ENCODE measurements at regions not wholly inside any gene's neighbourhood (a gene's known extent, or its start where the extent isn't known, plus 50 kb on each side); places are given as distances from the start of the nearest gene placed in this dataset.
"Not testable (repeated sequence)": the region's sequence is repeated elsewhere in the genome, so short reads cannot be mapped to it uniquely, and the experiment has no call there.

DNA sequence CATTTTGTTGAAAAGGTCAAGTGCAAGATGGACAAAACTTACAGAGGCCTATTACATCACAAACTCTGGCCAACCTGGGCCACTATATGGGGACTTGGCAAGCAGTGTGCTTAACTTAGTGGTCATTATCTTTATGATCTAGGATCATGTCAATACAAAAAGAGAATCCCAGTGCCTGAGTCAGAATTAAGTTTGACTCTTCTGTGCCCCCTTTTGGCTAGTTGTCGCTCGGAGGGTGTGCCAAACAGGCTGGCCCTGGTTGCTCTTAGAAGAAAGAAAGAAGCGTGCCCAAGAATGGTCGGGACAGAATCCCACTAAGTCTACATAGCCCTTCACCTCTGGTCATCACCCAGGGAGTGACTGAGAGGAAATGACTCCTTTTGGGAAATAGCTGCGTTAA is 100.1 kb downstream of the EIF4E start:
- in situ Hi-C loops (cut with HindIII; ENCODE audit: low pct_unique_long_range_greater_than_20kb, low sequenced_read_pairs) = no loop called here
- no peak for DNase-seq (ENCODE audit: low read depth)

DNA sequence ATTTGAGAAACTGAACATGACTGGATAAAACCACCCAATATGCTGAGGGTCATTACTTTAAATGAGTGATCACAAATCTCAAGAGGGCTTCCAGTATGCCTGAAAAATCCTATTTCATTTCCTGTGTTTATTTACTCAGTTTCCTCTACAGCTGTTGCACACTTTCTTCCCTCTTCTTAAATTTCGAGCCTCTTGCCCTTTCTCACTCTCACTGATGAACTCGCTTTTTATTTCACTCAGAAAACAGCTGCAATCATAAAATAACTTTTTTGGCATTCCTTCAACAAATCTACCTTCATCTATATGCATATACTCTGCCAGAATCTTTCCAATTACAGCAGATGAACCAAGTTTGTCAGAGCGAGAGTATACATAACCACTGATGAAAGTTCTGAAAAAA is 101.3 kb downstream of the EIF4E start:
- in situ Hi-C loops (cut with HindIII; ENCODE audit: low pct_unique_long_range_greater_than_20kb, low sequenced_read_pairs) = no loop called here
- no peak for DNase-seq (ENCODE audit: low read depth)

DNA sequence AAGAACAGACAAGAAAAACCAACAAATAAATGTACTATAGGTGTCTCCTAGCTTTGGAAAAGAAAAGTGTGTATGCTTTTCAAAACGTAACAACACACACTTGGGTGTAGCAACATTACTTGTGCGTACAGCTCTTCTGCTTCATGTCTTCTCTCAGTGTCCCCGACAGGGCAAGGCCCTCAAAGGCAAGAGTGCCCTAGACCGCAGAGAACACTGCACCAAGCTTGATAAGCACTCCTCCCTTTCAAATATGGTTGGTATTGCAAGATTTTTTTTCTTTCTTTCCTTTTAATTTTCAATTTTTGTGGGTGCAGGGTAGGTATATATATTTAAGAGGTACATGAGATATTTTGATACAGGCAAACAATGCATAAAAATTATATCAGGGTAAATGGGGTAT is 106.8 kb downstream of the EIF4E start:
- in situ Hi-C loops (cut with HindIII; ENCODE audit: low pct_unique_long_range_greater_than_20kb, low sequenced_read_pairs) = no loop called here
- no peak for DNase-seq (ENCODE audit: low read depth)

DNA sequence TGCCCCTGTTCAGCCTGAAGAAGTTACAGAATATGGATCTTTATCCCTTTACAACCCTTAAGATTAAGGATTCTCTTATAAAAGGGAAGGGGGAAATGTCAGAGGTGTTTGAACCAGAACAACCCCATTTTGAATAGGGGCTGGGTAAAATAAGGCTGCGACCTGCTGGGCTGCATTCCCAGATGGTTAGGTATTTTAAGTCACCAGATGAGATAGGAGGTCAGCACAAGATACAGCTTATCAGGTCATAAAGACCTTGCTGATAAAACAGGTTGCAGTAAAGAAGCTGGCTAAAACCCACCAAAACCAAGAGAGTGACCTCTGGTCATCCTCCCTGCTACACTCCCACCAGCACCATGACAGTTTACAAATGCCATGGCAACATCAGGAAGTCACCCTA is 110.8 kb downstream of the EIF4E start:
- in situ Hi-C loops (cut with HindIII; ENCODE audit: low pct_unique_long_range_greater_than_20kb, low sequenced_read_pairs); DNase-seq (ENCODE audit: low read depth): not testable (repeated sequence)

DNA sequence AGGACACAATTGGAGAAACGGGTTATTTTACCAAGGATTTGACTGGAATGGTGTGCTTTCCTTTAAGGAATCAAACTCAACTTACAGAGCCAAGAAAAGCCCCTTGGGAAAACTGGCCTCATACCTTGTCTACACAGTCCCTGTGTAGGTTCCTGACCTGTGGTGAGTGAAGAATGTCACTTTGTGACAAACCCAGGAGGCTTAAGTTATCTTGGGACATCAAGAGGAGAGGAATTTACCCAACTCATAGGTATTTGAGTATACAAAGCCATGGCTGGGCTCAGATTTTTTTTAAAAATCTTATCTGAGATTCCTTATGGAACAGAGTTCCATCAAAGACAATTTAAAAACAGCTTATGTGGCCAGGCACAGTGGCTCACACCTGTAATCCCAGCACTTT is 112.1 kb downstream of the EIF4E start:
- in situ Hi-C loops (cut with HindIII; ENCODE audit: low pct_unique_long_range_greater_than_20kb, low sequenced_read_pairs) = no loop called here
- DNase-seq (ENCODE audit: low read depth) = no peak

DNA sequence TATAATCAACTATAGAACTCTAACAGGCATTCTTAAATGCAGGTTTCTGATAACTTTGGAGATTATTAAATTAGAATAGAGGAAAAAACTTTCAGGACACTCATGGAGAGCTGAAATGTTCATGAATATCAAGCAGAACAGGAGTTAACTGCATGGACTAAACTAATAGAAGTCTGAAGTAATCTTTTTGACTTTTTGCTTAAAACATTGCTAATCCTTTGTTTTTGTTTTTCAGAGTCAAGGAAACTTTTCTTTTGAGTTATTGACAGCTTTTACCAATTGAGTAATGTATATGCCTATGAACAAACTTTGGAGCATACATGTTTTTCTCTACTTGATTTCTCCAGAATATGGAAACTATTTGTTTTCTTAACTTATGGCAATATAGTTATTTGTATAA is 112.5 kb downstream of the EIF4E start:
- in situ Hi-C loops (cut with HindIII; ENCODE audit: low pct_unique_long_range_greater_than_20kb, low sequenced_read_pairs) = no loop called here
- no peak for DNase-seq (ENCODE audit: low read depth)

DNA sequence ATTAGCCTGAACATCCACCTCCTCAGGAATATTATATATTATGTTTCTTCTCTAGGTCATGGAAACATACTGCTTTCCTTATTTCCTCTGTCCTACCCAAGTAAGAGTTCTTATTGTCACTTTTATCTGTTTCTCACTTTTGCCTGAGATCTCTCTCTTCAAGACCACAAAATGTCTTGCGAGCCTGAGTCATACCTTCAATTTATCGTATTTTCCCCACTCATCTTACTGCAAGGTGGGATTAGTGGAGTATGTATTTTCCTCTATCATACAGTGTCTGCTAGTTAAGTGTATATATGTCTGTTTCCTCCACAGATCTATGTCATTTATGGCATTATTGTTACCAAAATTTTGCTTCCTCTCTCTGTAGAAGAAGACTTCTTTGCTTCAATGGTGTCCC is 124.5 kb downstream of the EIF4E start:
- no peak for DNase-seq (ENCODE audit: low read depth)
- in situ Hi-C loops (cut with HindIII; ENCODE audit: low pct_unique_long_range_greater_than_20kb, low sequenced_read_pairs) = no loop called here

DNA sequence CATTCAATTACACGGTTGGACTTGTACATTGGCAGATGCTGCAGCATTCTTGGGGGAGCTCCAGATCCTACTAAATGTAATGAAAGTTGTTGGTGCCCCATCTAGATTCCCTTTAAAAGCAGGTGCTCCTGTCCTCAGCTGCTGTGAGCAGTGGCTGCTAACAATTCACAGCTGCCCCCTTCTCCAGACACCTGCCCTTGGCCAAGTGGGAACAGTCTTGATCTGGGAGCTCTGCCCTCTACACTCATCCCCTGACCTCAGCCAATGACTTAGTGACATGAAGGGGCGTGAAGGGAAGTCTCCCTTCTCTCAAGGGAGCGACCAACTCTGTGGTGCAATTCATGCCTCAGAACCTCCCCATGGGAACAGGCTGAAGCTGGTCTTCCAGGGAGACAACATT is 125.7 kb downstream of the EIF4E start:
- no peak for DNase-seq (ENCODE audit: low read depth)
- in situ Hi-C loops (cut with HindIII; ENCODE audit: low pct_unique_long_range_greater_than_20kb, low sequenced_read_pairs) = no loop called here

DNA sequence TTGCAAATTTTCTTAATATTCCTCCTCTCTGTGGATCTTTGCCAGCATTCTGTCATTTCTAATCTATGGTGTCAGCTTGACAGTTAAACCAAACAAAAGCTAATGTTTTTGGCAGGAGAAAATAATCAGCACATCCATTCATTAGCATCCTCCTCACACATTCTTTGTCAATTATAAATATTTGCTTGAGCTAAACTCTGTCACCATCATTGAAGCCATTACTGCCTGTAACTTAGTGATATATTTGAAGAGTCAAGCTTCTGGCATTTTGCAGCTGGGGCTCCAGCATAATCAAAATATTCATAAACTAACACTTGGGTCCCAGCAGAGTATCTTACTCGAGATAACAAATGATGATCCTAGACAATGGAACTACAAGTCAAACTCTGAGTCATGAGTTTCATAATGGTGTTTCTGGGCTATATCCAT is 126.1 kb downstream of the EIF4E start:
- in situ Hi-C loops (cut with HindIII; ENCODE audit: low pct_unique_long_range_greater_than_20kb, low sequenced_read_pairs) = no loop called here
- DNase-seq (ENCODE audit: low read depth) = no peak

DNA sequence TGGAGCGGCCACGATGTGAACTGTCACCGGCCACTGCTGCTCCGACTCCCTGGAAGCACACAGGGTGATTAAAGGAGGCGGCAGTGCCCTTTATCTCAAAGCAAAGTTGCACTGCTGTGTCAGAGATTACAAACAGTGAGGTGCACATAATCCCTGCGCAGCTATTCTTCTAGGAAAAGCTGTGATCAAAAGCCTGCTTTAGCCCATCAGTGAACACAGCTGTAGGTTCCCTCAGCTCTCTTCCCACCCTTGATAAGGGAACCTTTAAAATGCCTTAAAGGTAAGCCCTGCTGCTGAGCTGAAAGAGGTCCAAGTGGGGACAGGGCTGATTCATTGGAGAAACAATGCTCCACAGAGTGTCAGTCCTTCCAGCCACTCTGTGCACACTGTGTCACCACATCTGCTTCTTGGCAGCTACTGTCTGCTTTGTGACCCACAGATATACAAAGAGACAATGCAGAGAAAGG is 127.6 kb downstream of the EIF4E start:
- DNase-seq (ENCODE audit: low read depth) = no peak
- in situ Hi-C loops (cut with HindIII; ENCODE audit: low pct_unique_long_range_greater_than_20kb, low sequenced_read_pairs) = no loop called here

DNA sequence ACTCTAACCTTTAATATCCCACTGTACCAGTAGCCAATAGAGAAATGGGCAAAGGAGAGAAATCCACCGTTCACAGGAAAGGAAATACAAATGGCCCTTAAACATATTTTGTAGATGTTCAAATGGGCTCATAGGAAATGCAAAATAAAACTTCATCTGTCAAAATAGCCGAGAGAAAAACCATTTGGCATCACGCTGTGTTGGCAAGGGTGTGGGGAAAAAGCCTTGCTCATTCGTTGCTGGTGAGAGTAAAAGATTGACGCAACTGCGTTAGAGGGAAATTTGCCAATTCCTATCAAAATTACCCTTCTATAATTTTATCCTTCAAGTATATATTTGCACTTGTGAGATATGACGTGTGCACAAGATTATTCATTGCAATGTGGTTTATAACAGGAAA is 131.9 kb downstream of the EIF4E start:
- in situ Hi-C loops (cut with HindIII; ENCODE audit: low pct_unique_long_range_greater_than_20kb, low sequenced_read_pairs) = no loop called here
- no peak for DNase-seq (ENCODE audit: low read depth)

DNA sequence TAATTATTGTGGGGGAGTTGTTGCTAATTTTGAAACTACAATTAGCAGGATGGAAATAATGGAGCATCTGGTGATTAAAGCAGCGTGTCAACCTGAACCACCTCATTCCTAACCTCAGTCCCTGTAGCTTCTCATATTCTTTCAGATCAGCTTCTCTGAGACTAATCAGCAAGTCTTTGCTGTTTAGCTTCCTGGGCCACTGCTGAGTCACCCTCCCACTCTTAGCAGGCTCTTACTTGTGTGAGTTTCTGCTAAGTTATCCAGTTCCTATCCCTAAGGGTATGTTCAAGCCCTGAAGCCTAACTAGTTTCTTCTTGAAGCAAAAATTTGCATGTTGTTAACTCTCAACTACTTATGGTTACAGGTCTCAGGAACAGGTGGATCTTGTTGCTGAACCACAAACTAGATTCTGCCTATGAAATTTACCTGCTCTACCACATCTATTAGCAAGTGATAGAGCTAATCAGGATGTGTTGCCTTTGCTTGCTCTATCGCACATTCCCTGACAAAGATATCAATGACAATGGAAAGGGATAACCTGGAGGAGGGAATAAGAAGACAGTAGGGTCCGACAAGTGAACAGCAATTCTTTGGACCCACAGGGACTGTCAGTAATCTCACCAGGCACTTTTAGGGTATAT is 134.2 kb downstream of the EIF4E start:
- in situ Hi-C loops (cut with HindIII; ENCODE audit: low pct_unique_long_range_greater_than_20kb, low sequenced_read_pairs) = no loop called here
- DNase-seq (ENCODE audit: low read depth) = no peak

DNA sequence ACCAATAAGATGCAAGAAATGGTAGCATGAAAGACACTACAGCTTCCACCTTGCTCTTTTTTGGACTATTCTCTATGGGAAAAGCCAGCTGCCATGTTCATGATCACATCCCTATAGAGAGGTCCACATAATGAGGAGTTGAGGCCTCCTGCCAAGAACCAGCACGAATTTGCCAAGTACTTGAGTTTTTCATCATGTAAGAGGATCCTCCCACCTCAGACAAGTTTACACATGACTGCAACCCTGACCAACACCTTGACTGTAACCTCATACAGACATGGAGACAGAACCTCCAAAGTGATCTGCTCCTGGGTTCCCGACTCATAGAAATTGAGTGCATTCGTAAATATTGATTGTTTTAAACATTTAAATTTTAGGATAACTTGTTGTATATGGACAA is 135.2 kb upstream of the TSPAN5 start:
- in situ Hi-C loops (cut with HindIII; ENCODE audit: low pct_unique_long_range_greater_than_20kb, low sequenced_read_pairs) = no loop called here
- DNase-seq (ENCODE audit: low read depth) = no peak

DNA sequence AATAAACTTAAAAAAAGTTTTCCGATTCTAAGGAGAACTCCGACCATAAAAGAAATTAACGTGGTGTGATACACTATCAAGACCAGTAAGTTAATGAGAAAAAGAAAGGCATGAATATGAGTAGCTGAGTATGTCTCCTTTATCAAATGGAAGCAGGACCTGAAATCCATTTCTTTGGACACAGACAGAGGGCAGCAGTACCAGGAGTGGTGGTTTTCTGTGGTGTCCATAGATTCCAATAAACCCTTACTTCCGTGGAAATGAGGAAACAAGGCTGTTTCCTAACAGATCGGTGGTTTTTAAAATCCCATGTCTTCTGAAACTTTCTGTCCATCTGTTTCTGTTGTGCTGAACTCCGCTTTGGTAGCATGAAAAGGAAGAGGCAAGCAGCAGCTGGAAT is 128.5 kb upstream of the TSPAN5 start:
- no peak for DNase-seq (ENCODE audit: low read depth)
- in situ Hi-C loops (cut with HindIII; ENCODE audit: low pct_unique_long_range_greater_than_20kb, low sequenced_read_pairs) = no loop called here

DNA sequence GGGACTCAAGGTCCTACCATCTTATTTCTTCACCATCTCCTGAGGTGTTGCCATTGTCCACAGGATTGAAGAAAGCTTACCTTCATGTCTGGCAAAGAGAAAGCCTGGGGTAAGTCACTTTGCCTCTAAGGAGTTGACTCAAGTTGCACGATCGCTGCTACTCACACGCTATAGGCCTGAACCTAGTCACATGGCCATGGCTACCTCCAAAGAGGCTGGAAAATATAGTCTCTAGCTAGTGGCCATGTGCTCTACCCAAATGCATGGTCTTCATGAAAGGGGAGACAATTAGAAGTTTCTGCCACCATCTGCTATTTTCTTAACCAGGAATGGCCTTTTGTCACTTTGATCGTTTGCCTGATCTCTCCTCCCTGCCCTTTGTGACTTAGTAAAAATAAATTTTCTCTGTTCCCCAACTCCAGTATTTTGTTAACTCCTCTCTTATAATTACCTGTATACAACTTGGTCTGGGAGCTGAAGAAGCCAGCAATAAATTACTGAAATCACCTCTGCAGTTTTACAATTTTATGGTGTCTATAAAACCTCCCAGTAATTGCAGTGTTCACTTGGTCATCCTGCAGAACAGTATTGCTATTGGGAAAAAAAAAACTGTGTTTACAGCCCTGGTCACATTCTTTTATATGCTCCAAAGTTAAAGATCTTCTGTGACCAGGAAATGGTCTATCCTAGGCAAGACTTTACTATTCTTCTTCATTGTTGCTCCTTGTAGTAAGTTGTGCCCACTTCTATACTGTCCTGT is 126.7 kb upstream of the TSPAN5 start:
- in situ Hi-C loops (cut with HindIII; ENCODE audit: low pct_unique_long_range_greater_than_20kb, low sequenced_read_pairs) = no loop called here
- DNase-seq (ENCODE audit: low read depth) = no peak

DNA sequence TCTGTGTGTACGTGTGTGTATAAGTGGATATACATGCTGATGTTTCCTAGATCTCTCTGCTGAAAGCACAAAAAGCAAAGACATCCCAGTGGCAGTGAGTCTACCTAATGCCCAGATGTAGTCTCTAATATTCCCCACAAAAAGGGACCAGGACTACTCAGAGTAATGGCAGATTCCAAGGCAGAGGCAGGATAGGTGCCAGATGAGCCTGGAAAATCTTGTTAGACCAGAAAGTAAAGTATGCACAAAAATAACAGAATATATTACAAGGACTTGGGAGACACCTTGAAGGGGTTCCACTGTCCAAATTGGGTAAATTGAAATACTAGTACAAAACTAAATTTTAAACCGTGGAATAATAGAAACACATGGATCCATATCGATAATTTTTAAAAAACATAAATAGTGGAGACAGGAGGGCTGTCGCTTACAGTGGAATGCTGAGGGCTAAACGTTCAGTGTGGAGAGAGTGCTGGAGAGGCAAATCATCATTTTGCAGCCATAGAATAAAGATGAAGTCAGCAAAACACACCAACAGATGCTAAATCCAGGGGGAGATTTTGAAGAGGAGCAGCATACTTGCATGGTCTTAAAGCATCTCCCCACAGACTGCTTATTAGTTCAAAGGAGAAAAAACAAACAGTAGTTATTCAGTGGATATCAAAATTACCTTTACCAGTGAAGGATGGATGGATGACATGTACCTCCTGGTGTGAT is 123.4 kb upstream of the TSPAN5 start:
- in situ Hi-C loops (cut with HindIII; ENCODE audit: low pct_unique_long_range_greater_than_20kb, low sequenced_read_pairs) = no loop called here
- no peak for DNase-seq (ENCODE audit: low read depth)

DNA sequence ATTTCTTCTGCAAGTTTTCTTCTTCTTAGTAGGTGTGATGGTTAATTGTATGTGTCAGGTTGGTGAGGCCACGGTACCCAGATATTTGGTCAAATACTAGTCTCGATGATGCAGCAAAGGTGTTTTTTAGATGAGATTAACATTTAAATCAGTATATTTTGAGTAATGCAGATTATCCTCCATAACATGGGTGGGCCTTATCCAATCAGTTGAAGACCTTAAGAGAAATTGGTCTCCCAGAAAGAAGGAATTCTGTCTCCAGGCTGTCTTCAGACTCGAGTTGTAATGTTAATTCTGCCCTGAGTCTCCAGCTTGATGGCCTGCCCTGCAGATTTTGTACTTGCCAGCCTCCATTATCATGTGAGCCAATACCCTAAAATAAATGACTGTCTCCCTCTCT is 122.5 kb upstream of the TSPAN5 start:
- in situ Hi-C loops (cut with HindIII; ENCODE audit: low pct_unique_long_range_greater_than_20kb, low sequenced_read_pairs) = no loop called here

DNA sequence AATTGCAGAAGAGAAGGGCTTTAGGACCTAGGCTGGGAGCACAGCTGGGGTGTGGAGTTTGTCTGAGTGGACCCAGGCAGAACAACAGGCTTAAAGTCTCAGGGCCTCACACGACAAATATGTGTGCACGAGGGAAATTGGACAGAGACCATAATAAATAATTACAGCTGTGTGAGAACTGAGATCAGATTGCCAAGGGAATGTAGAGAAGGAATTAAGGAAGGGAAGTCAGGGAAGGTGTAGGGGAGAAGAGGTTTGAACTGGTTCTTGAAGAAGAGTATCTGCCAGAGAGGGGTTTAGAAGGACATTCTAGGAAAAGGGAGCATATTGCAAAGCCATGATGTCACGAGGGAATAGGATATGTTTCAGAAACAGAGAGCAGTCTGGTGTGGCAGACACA is 120.7 kb upstream of the TSPAN5 start:
- in situ Hi-C loops (cut with HindIII; ENCODE audit: low pct_unique_long_range_greater_than_20kb, low sequenced_read_pairs) = no loop called here
- DNase-seq (ENCODE audit: low read depth) = no peak

More for the DNA sequence above, 122.5 kb upstream of the TSPAN5 start:
- DNase-seq (ENCODE audit: low read depth) = no peak

DNA sequence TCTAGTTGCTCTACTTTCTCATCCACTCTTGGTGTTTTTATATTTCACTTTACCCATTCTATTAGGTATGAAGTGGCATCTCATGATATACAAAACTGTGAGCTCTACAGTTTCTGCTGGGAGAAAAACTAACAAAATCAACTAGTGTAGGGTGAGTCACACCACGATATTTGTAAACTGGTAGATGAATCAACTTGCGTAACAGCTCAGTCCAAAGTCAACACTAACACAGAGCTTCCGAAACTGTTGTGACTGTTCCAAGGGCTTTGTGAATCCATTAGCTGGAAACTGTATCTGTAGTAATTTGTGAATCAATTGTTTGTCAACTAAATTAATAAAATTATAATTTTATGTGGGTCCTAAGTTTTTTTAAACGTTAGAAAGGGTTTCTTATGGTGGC is 119.8 kb upstream of the TSPAN5 start:
- in situ Hi-C loops (cut with HindIII; ENCODE audit: low pct_unique_long_range_greater_than_20kb, low sequenced_read_pairs) = no loop called here
- DNase-seq (ENCODE audit: low read depth) = peak; percentile 4
